ENCODE measurements at regions not wholly inside any gene's neighbourhood (a gene's known extent, or its start where the extent isn't known, plus 50 kb on each side); places are given as distances from the start of the nearest gene placed in this dataset.

- H3K4me1 ChIP-seq (ENCODE audit: control insufficient read depth, insufficient read depth, low read length): no peaks in the 10 kb centered on the region
- H3K27me3 ChIP-seq (ENCODE audit: control insufficient read depth, insufficient read depth): no peaks in the 10 kb centered on the region
- H3K9me3 ChIP-seq (ENCODE audit: control insufficient read depth, low read length): no peaks in the 10 kb centered on the region
- peak in 1 of 3 donors; percentile 10 for DNase-seq
- H3K27ac ChIP-seq (ENCODE audit: low read length): no peak overlapping the region
- no peak overlapping the region for H3K4me3 ChIP-seq (ENCODE audit: low read length)
- intact Hi-C loops (cut with DNase I): no loop called here
- no peak for ATAC-seq
These were observed 64.3 kb upstream of the MSTN start for GRCh38 chr2:190126798-190127197.

- ATAC-seq (no peak), DNase-seq (no peak)
- Histone ChIP-seq H3K4me3 (ENCODE audit: low read length) (no peak overlapping the region), H3K4me1 (ENCODE audit: control insufficient read depth, insufficient read depth, low read length) (no peaks in the 10 kb centered on the region), H3K27me3 (ENCODE audit: control insufficient read depth, insufficient read depth) (no peaks in the 10 kb centered on the region), H3K27ac (ENCODE audit: low read length) (no peak overlapping the region), H3K9me3 (ENCODE audit: control insufficient read depth, low read length) (no peaks in the 10 kb centered on the region)
- WGBS: 90% methylated on average over 2 of the region's 2 CpGs
- intact Hi-C loops (cut with DNase I): no loop called here
These were observed 61.4 kb upstream of the MSTN start for GRCh38 chr2:190123956-190124355.

GRCh38 chr2:190121971-190122370, 59.4 kb upstream of the MSTN start:
- no peaks in the 10 kb centered on the region for H3K9me3 ChIP-seq (ENCODE audit: control insufficient read depth, low read length)
- H3K27ac ChIP-seq (ENCODE audit: low read length): no peak overlapping the region
- no peak for DNase-seq
- H3K27me3 ChIP-seq (ENCODE audit: control insufficient read depth, insufficient read depth): no peaks in the 10 kb centered on the region
- intact Hi-C loops (cut with DNase I): no loop called here
- ATAC-seq: no peak
- no peak overlapping the region for H3K4me3 ChIP-seq (ENCODE audit: low read length)
- H3K4me1 ChIP-seq (ENCODE audit: control insufficient read depth, insufficient read depth, low read length): no peaks in the 10 kb centered on the region
- WGBS: 53% methylated on average over 1 of the region's 1 CpG

- no peaks in the 10 kb centered on the region for H3K9me3 ChIP-seq (ENCODE audit: control insufficient read depth, low read length)
- DNase-seq: no peak
- ATAC-seq: no peak
- H3K4me1 ChIP-seq (ENCODE audit: control insufficient read depth, insufficient read depth, low read length): no peaks in the 10 kb centered on the region
- H3K27me3 ChIP-seq (ENCODE audit: control insufficient read depth, insufficient read depth): no peaks in the 10 kb centered on the region
- H3K4me3 ChIP-seq (ENCODE audit: low read length): no peak overlapping the region
- no peak overlapping the region for H3K27ac ChIP-seq (ENCODE audit: low read length)
- intact Hi-C loops (cut with DNase I): no loop called here
These were observed 58.8 kb upstream of the MSTN start for GRCh38 chr2:190121305-190121704.

- WGBS: 34% methylated on average over 14 of the region's 14 CpGs
- Histone ChIP-seq H3K27ac (ENCODE audit: low read length) (no peak overlapping the region), H3K9me3 (ENCODE audit: control insufficient read depth, low read length) (no peaks in the 10 kb centered on the region), H3K27me3 (ENCODE audit: control insufficient read depth, insufficient read depth) (no peaks in the 10 kb centered on the region), H3K4me3 (ENCODE audit: low read length) (peak overlapping the region; percentile 41), H3K4me1 (ENCODE audit: control insufficient read depth, insufficient read depth, low read length) (no peaks in the 10 kb centered on the region)
- peak in 1 of 2 donors; percentile 71 for ATAC-seq
- intact Hi-C loops (cut with DNase I): no loop called here
- DNase-seq: peak in 2 of 3 donors; percentile 32 to 58
These were observed 57.5 kb upstream of the MSTN start for GRCh38 chr2:190119923-190120590.

- H3K27me3 ChIP-seq (ENCODE audit: control insufficient read depth, insufficient read depth): no peaks in the 10 kb centered on the region
- peak overlapping the region; percentile 49 for H3K4me3 ChIP-seq (ENCODE audit: low read length)
- intact Hi-C loops (cut with DNase I): no loop called here
- H3K27ac ChIP-seq (ENCODE audit: low read length): peak overlapping the region; percentile 3
- no peaks in the 10 kb centered on the region for H3K4me1 ChIP-seq (ENCODE audit: control insufficient read depth, insufficient read depth, low read length)
- peak; percentile 45 to 78 (median 65) for DNase-seq
- peak; percentile 88 to 90 for ATAC-seq
- no peaks in the 10 kb centered on the region for H3K9me3 ChIP-seq (ENCODE audit: control insufficient read depth, low read length)
- WGBS: 43% methylated on average over 14 of the region's 14 CpGs
These were observed 56.7 kb upstream of the MSTN start for GRCh38 chr2:190119257-190119656.

- Histone ChIP-seq H3K9me3 (ENCODE audit: control insufficient read depth, low read length) (no peaks in the 10 kb centered on the region), H3K4me3 (ENCODE audit: low read length) (no peak overlapping the region), H3K4me1 (ENCODE audit: control insufficient read depth, insufficient read depth, low read length) (no peaks in the 10 kb centered on the region), H3K27me3 (ENCODE audit: control insufficient read depth, insufficient read depth) (no peaks in the 10 kb centered on the region), H3K27ac (ENCODE audit: low read length) (no peak overlapping the region)
- intact Hi-C loops (cut with DNase I): no loop called here
- DNase-seq (no peak), ATAC-seq (no peak)
- 100% methylated on average over 1 of the region's 1 CpG for WGBS
These were observed 54.8 kb upstream of the MSTN start for GRCh38 chr2:190117305-190117704.

GRCh38 chr2:190113000-190113399, 50.5 kb upstream of the MSTN start:
- ATAC-seq (no peak), DNase-seq (no peak)
- no peaks in the 10 kb centered on the region for H3K9me3 ChIP-seq (ENCODE audit: control insufficient read depth, low read length)
- no peak overlapping the region for H3K4me3 ChIP-seq (ENCODE audit: low read length)
- H3K27ac ChIP-seq (ENCODE audit: low read length): no peak overlapping the region
- no peaks in the 10 kb centered on the region for H3K27me3 ChIP-seq (ENCODE audit: control insufficient read depth, insufficient read depth)
- intact Hi-C loops (cut with DNase I): no loop called here
- no peaks in the 10 kb centered on the region for H3K4me1 ChIP-seq (ENCODE audit: control insufficient read depth, insufficient read depth, low read length)
- 92% methylated on average over 2 of the region's 2 CpGs for WGBS

Measured in right cardiac atrium (tissue), 5 donors.